Trophoblast cell (in vitro differentiated cells and primary cell): ENCODE measurements at regions not wholly inside any gene's neighbourhood (a gene's known extent, or its start where the extent isn't known, plus 50 kb on each side); places are given as distances from the start of the nearest gene placed in this dataset.

Source experiments
- DNase-seq, 2 donors: peaks; one replicate each; pipeline ENCODE4 v3.0.0-alpha.2; 2016
- H2AFZ ChIP-seq: 2 replicates; pipeline ENCODE4 v1.6.1; 2013; ENCODE audit warnings: low read length, moderate library complexity, mild to moderate bottlenecking; ENCODE audit not compliant: insufficient read depth, poor library complexity
- H2AK5ac ChIP-seq: 2 replicates; pipeline ENCODE4 v1.6.1; 2013; ENCODE audit warnings: mild to moderate bottlenecking, low read length
- H2BK120ac ChIP-seq: 2 replicates; pipeline ENCODE4 v1.6.1; 2013; ENCODE audit warnings: low read length, mild to moderate bottlenecking, moderate library complexity; ENCODE audit not compliant: insufficient read depth, poor library complexity
- H2BK12ac ChIP-seq: 2 replicates; pipeline ENCODE4 v1.6.1; 2013; ENCODE audit warnings: mild to moderate bottlenecking, low read length, moderate library complexity
- H2BK5ac ChIP-seq: 2 replicates; pipeline ENCODE4 v1.6.1; 2013; ENCODE audit warnings: low read length, low read depth, moderate library complexity, mild to moderate bottlenecking; ENCODE audit not compliant: poor library complexity
- H3K14ac ChIP-seq: 2 replicates; pipeline ENCODE4 v1.6.1; 2013; ENCODE audit warnings: mild to moderate bottlenecking, low read length
- H3K18ac ChIP-seq: 2 replicates; pipeline ENCODE4 v1.6.1; 2013; ENCODE audit warnings: mild to moderate bottlenecking, low read length
- H3K23ac ChIP-seq: 2 replicates; pipeline ENCODE4 v1.6.1; 2013; ENCODE audit warnings: low read length
- H3K27ac ChIP-seq: 2 replicates; pipeline ENCODE4 v1.5.1; 2013; ENCODE audit warnings: low read depth, mild to moderate bottlenecking, inconsistent platforms, low read length, moderate library complexity
- H3K27me3 ChIP-seq: 2 replicates; pipeline ENCODE4 v1.6.1; 2013; ENCODE audit warnings: inconsistent platforms, mild to moderate bottlenecking, low read length, moderate library complexity; ENCODE audit not compliant: insufficient read depth
- H3K36me3 ChIP-seq, 2 experiments: 1 replicate in 1 of 2; 2 replicates in 1 of 2; pipeline ENCODE4 v1.6.1; 2013; ENCODE audit warnings: low read length in 2 of 2, mild to moderate bottlenecking in 2 of 2, moderate library complexity in 1 of 2; ENCODE audit not compliant: insufficient read depth in 2 of 2, control insufficient read depth in 1 of 2
- H3K4ac ChIP-seq: 2 replicates; pipeline ENCODE4 v1.6.1; 2013; ENCODE audit warnings: low read depth, mild to moderate bottlenecking, low read length, moderate library complexity
- H3K4me1 ChIP-seq, 2 experiments: 1 replicate in 1 of 2; 2 replicates in 1 of 2; pipeline ENCODE4 v1.6.1; 2013; ENCODE audit warnings: low read length in 2 of 2, mild to moderate bottlenecking in 2 of 2, moderate library complexity in 1 of 2; ENCODE audit not compliant: insufficient read depth in 2 of 2, control insufficient read depth in 1 of 2
- H3K4me2 ChIP-seq: 2 replicates; pipeline ENCODE4 v1.6.1; 2013; ENCODE audit warnings: inconsistent platforms, mild to moderate bottlenecking, low read length, moderate library complexity
- H3K4me3 ChIP-seq: 2 replicates; pipeline ENCODE4 v1.5.1; 2013; ENCODE audit warnings: mild to moderate bottlenecking, low read depth, low read length, inconsistent platforms
- H3K79me1 ChIP-seq: one replicate; pipeline ENCODE4 v1.6.1; 2013; ENCODE audit warnings: low read length
- H3K79me2 ChIP-seq: 2 replicates; pipeline ENCODE4 v1.6.1; 2013; ENCODE audit warnings: low read length, mild to moderate bottlenecking; ENCODE audit not compliant: control insufficient read depth, insufficient read depth, poor library complexity
- H3K9ac ChIP-seq: 2 replicates; pipeline ENCODE4 v1.6.1; 2013; ENCODE audit warnings: mild to moderate bottlenecking, low read length
- H3K9me3 ChIP-seq: 2 replicates; pipeline ENCODE4 v1.6.1; 2013; ENCODE audit warnings: low read depth, mild to moderate bottlenecking, control low read depth, inconsistent platforms, low read length; ENCODE audit not compliant: insufficient read depth
- H4K12ac ChIP-seq: 2 replicates; pipeline ENCODE4 v1.6.1; 2013; ENCODE audit warnings: low read depth, mild to moderate bottlenecking, low read length, moderate library complexity
- H4K8ac ChIP-seq: 2 replicates; pipeline ENCODE4 v1.6.1; 2013; ENCODE audit warnings: low read depth, mild to moderate bottlenecking, low read length, moderate library complexity
- H4K91ac ChIP-seq: one replicate; pipeline ENCODE4 v1.6.1; 2013; ENCODE audit warnings: low read depth, mild to moderate bottlenecking, low read length, moderate library complexity
- whole genome bisulfite sequencing: extraction: QIAGEN DNeasy Blood & Tissue Kit; methylation state at CpG from one replicate; pipeline ENCODE4 v1.1.7; 2013; ENCODE audit warnings: missing lambda C conversion rate; ENCODE audit not compliant: insufficient read length, insufficient coverage; ENCODE audit errors: extremely low coverage; 5-methylcytosine and 5-hydroxymethylcytosine counted together

- Histone ChIP-seq H4K8ac (no peak overlapping the region), H2BK120ac (no peak overlapping the region), H3K36me3 (no peaks in the 10 kb centered on the region), H4K12ac (no peak overlapping the region), H2BK5ac (no peak overlapping the region), H3K4me3 (no peak overlapping the region), H3K18ac (no peak overlapping the region), H3K79me1 (peaks cover 5% of the 10 kb centered on the region), H3K4me2 (no peak overlapping the region), H3K23ac (no peak overlapping the region), H3K14ac (no peak overlapping the region), H3K27ac (no peak overlapping the region), H4K91ac (no peak overlapping the region), H2AFZ (no peak overlapping the region), H3K9ac (no peak overlapping the region), H2AK5ac (no peak overlapping the region), H3K4ac (no peak overlapping the region), H3K9me3 (no peaks in the 10 kb centered on the region), H3K27me3 (no peaks in the 10 kb centered on the region), H2BK12ac (no peak overlapping the region), H3K4me1 (peaks cover 7 to 8% of the 10 kb centered on the region in 2 experiments), H3K79me2 (no peaks in the 10 kb centered on the region)
- no peak for DNase-seq
These were observed 51.5 kb upstream of the ARID1B start for GRCh38 chr6:156725712-156726111.

DNA sequence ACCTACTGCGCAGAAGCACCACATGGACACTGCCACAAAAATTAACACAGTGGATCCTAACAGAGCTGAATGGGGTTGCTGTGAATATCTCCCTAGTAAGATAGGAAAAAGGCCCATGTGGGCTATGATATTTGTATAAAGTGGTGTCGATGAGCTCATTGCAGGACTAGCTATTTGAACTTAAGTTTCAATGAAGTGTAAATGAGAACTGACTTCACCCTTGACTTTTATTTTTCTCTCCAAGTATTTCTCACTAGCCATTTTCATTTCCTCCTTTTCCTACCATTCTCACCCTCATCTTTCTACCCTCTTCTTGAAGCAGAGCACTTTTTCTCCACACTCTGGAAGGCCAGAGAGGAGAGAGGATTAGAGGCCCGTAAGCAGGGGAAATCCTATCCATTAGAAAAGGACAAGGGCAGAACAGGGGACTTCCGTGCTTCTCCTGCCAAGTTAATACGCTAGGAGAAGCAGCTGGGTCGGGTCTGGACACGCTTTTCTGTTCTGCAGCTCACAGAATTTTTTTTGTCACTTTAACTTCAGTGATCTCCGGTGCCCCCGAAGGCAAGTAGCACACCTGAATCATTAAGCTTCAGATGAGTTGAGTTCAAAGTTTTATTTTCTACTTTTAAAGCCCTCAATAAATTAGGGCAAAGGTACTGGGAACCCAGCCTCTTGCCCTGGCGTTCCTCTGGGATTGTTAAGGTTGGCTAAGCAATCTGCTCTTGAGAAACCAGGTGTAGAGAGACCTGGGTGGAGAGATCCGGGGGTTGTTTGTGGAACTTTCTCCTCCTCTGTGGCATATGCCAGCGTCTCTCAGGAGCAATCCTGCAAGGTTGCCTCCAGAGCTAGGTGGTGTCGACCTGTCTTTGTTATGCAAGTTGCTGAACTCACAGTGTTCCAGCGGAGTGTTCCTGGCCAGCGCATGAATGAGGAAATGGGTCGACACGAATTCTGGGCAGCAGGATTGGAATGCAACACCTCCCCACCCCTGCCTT lies 56.2 kb upstream of the ARID1B start:
- Histone ChIP-seq H3K9me3 (no peaks in the 10 kb centered on the region), H3K27me3 (no peaks in the 10 kb centered on the region), H2BK12ac (peak overlapping the region; percentile 91), H4K91ac (peak overlapping the region; percentile 73), H3K79me2 (no peaks in the 10 kb centered on the region), H3K18ac (no peak overlapping the region), H3K79me1 (peaks cover 13% of the 10 kb centered on the region), H2BK120ac (peak overlapping the region; percentile 85), H3K4me1 (peaks cover 18% of the 10 kb centered on the region in 2 experiments), H3K4me3 (no peak overlapping the region), H3K4me2 (peak overlapping the region; percentile 41), H3K27ac (peak overlapping the region; percentile 22), H3K9ac (no peak overlapping the region), H3K4ac (peak overlapping the region; percentile 73), H3K23ac (no peak overlapping the region), H4K8ac (peak overlapping the region; percentile 26), H2AFZ (peak overlapping the region; percentile 58), H2BK5ac (no peak overlapping the region), H2AK5ac (peak overlapping the region; percentile 19), H3K36me3 (no peaks in the 10 kb centered on the region), H4K12ac (no peak overlapping the region), H3K14ac (peak overlapping the region; percentile 44)
- DNase-seq, result peak in 1 of 2 donors; percentile 8
- no CpG with 5 or more reads among the region's 17 CpGs for WGBS

- Histone ChIP-seq H2AK5ac (no peak overlapping the region), H3K4me1 (peaks cover 18% of the 10 kb centered on the region in 2 experiments), H3K14ac (peak overlapping the region; percentile 77), H3K79me1 (peaks cover 13% of the 10 kb centered on the region), H2BK120ac (peak overlapping the region; percentile 82), H3K4ac (peak overlapping the region; percentile 44), H3K18ac (peak overlapping the region; percentile 77), H2BK12ac (peak overlapping the region; percentile 73), H3K4me3 (no peak overlapping the region), H4K8ac (peak overlapping the region; percentile 84), H3K23ac (no peak overlapping the region), H3K27me3 (no peaks in the 10 kb centered on the region), H3K27ac (peak overlapping the region; percentile 71), H4K12ac (peak overlapping the region; percentile 51), H3K9me3 (no peaks in the 10 kb centered on the region), H3K4me2 (peak overlapping the region; percentile 53), H2BK5ac (peak overlapping the region; percentile 70), H3K36me3 (no peaks in the 10 kb centered on the region), H4K91ac (peak overlapping the region; percentile 77), H2AFZ (peak overlapping the region; percentile 89), H3K79me2 (no peaks in the 10 kb centered on the region), H3K9ac (no peak overlapping the region)
- WGBS, result no CpG with 5 or more reads among the region's 50 CpGs
- DNase-seq, result peak; percentile 98
These were observed 57.2 kb upstream of the ARID1B start for GRCh38 chr6:156719720-156720563.

DNA sequence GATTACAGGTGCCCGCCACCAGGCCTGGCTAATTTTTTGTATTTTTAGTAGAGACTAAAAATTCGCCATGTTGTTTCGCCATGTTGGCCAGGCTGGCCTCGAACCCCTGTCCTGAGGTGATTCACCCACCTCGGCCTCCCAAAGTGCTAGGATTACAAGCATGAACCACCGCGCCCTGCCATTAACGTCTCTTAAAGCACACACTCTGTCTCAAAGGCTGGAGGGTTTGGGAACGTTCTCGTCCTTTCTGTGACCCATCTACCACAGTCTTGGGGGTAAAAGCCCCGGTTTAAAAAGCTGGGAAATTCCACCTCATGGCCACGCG lies 57.8 kb upstream of the ARID1B start:
- Histone ChIP-seq H3K27ac (peak overlapping the region; percentile 71), H4K8ac (peak overlapping the region; percentile 84), H3K9ac (no peak overlapping the region), H3K4me1 (peaks cover 18% of the 10 kb centered on the region in 2 experiments), H3K27me3 (no peaks in the 10 kb centered on the region), H3K23ac (no peak overlapping the region), H2BK5ac (peak overlapping the region; percentile 70), H2AK5ac (peak overlapping the region; percentile 85), H2BK120ac (peak overlapping the region; percentile 82), H3K79me2 (no peaks in the 10 kb centered on the region), H3K4ac (peak overlapping the region; percentile 52), H2AFZ (peak overlapping the region; percentile 89), H4K12ac (peak overlapping the region; percentile 51), H3K4me3 (no peak overlapping the region), H3K14ac (peak overlapping the region; percentile 77), H3K18ac (peak overlapping the region; percentile 77), H2BK12ac (peak overlapping the region; percentile 73), H4K91ac (peak overlapping the region; percentile 77), H3K9me3 (no peaks in the 10 kb centered on the region), H3K79me1 (peaks cover 13% of the 10 kb centered on the region), H3K4me2 (peak overlapping the region; percentile 53), H3K36me3 (no peaks in the 10 kb centered on the region)
- WGBS, result no CpG with 5 or more reads among the region's 13 CpGs
- DNase-seq, result no peak
